GM21619 (cell line): ENCODE measurements at regions not wholly inside any gene's neighbourhood (a gene's known extent, or its start where the extent isn't known, plus 50 kb on each side); places are given as distances from the start of the nearest gene placed in this dataset.
A peak's percentile ranks its signal among the peaks of the same experiment; 100 is the strongest.

Source experiments
- ATAC-seq: cut with Tn5 transposase; IDR thresholded peaks from one replicate; pipeline ENCODE4 v1.9.1; 2021; ENCODE audit not compliant: unreplicated experiment

DNA sequence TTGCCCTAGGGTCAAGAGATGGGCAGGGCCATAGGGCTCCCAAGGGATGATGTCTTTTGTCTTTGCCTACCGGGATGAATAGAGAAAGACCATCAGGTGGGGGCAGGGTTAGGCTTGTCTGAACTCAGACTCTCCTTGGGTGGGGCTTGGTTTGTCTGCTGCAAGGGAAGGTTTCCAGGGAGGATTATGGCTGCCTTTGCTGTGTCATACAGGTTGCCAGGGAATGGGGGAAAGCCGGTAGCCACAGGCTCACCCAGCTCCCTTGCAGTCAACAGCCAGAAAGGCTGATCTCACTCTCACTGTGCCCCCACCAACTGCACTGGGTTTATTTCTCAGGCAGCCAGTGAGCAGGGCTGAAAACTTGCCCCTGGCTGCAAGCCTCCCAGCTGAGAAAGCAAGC, 253.2 kb downstream of the POLR1F start:
- ATAC-seq = no peak

DNA sequence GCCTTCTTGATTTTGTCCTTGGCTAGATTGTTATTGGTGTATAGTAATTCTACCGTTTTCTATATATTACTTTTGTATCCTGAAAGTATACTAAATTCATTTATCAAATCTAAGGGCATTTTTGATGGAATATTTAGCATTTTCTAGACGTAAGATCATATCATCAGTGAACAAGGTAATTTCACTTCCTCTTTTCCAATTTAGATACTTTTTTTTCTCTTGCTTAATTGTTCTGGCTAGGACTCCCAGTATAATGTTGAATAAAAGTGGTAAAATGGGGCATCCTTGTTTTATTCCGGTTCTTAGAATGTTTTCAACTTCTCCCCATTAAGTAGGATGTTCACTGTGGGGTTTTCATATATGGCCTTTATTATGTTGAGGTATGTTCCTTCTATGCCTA, 260.7 kb downstream of the POLR1F start:
- ATAC-seq = no peak

DNA sequence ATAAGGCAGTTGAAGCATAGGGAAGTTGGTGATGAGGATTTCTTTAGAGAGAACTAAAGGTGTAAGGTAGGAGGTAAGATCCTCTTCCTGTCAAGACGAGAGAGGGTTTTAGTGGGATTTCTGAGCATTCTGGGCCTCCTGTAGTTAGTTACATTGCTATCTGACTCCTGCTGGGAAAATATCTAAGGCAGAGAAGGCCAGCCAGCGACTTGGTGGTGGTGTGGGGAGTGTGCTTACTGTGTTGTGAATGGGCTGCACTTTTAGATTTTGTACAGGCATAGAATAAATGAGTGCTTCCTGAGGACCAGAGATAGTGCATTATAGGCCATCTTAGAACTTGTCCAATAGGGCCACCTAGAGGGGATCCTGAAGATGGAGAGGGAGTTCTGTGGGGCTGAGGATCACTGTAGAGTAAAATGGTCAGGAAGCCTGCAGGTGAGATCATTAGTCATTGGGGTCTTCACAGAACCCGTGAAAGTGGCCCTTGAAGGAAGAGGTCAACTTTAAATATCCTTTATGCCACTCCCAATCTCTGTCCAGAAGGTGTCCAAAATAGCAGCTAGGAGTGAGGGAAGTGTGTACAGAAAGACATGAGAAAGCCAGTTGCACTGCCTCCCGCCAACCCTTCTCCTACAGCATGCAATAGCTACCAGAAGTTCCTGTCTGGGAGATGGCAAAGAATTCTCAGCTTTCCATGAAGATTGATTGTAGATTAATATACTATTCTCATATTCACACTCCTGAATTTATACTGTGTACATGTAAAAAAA, 266.6 kb downstream of the POLR1F start:
- no peak for ATAC-seq

DNA sequence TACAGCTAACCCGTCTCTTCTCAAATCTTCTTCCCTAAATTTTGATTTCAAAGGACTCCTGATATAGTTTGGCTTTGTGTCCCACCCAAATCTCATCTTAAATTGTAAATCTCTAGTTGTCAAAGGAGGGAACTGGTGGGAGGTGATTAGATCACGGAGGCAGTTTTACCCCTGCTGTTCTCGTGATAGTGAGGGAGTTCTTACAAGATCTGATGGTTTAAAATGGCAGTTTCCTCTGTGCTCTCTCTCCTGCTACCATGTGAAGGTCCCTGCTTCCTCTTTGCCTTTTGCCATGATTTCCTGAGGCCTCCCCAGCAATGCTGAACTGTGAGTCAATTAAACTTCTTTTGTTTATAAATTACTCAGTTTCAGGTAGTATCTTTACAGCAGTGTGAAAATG, 269.3 kb downstream of the POLR1F start:
- no peak for ATAC-seq

DNA sequence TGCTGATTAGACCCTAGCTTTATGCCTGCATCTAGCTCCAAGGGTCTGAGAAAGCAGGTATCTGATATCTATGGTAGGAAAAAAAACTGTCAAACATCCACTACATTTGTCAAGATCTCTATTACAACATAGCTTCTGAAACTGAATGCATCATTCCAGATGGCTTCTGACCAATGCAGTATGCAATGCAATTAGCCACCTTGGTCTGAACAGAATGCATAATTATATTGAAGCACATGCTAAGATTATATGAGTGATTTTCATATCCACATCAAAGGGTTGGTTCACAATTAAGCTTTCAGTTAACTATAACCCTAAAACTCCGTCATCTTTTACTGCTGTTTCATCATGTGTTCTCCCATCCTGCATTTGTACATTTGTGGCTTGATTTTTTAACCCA, 271.4 kb downstream of the POLR1F start:
- ATAC-seq = no peak

DNA sequence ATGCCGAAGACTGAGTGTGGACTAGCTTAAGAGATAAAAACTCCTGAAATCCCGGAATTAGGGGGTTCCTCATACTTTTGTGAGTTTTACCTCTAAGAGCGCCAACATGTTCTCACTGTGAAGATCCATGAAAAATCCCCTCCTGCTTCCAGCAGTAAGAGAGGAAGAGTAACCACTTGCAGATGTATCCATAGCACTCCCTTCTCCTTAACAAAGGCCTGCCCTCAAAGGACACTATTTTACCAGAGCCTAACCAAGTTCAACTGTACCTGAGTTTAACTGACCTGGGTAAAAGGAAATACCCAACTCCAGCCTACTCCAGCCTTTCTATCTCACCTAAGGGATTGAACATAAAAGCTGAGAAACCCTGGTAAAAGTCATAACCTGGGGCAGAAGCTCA, 280.9 kb downstream of the POLR1F start:
- ATAC-seq = no peak

DNA sequence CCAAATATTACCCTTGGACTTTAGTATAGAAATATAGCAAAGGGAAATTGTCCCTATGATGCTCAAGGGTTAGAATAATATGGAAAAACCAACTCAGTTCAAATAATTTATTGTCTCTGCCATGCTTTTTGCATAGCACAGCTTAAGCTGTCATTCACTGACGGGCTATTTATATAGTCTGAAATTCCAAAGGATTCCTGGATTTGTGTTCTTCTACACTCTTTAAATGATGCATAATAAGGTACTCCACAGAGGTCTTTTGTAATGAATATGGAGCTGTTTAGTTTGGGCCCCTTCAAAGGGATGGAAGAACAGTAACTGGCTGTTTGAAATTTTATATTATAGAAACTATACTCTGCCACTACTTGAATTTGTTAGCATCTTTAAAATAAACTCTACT, 276.6 kb upstream of the FERD3L start:
- no peak for ATAC-seq

DNA sequence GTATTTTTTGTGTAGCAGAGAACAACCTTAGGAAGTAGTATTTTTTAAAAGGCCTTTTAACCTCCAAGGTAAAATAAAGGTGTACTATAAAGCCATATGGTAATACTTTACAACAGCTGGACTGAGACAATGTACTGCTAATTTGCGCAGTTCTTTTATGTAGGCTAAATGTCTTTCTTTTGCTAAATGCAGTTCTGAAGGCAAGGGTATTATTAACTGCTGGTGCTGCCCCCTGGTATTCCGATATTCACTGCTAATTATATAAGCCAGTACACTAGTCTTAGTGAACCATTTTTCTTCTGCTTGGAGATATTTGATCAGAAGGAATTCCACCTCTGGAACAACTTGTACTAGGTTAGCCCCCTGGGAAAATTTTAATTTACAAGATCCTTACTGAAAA, 272.0 kb upstream of the FERD3L start:
- no peak for ATAC-seq

DNA sequence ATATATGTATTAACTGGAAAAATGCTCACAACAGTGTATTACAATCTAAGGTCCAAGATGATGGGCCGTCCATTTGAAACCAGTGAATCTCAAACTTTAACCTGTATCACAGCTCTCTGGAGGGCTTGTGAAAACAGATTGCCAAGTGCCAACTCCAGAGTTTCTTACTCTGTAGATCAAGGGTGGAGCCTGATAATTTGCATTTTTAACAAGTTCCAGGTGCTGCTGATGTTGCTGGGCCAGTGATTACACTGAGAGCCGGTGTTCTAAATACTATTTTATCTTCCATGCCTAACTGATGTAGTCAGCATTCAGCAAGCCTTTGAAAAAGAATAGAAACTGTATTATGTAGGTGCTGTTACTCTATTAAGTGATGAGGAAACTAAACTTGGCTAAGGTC, 269.9 kb upstream of the FERD3L start:
- ATAC-seq = no peak

DNA sequence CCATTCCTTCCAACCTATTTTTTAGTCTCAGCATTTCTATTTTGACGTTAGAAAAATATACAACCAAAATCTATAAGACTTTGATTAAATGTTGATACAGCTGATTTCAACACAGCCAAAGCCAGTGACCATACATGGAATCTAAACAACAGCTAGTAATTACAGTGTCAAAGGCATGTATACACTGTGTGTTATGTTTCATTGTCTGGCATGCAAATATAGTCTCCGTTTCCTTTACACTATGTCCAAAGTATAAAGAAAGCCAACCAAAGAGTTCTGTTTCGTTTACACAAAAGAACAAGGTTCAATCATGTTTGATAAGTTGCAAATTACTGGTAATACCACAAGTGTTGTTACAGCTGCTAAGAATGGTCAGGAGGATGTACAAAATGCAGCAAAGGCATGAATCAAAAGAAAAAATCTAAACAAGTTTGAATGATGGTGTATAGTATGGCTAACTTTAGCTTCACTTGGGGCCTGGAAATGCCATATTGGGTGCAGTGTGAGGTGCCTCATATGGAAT, 268.3 kb upstream of the FERD3L start:
- no peak for ATAC-seq

DNA sequence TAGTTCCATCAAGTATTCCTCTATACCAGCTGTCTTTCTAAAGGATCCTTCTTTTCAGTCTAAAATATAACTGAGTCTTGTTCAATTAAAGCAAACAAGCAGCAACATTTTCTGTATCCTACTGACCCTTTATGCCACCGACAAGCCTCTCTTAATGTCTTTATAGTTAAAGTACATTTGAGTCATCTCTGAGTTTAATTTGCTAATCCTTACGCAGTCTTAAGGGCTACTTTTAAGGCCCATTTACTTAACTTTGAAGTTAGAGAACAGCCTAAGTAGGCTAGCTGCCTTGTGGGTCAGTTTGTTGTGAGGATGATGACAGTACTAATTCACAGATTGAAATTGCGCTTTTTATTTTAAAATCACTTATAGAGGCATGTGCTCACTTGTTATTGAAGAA, 265.5 kb upstream of the FERD3L start:
- ATAC-seq = no peak

DNA sequence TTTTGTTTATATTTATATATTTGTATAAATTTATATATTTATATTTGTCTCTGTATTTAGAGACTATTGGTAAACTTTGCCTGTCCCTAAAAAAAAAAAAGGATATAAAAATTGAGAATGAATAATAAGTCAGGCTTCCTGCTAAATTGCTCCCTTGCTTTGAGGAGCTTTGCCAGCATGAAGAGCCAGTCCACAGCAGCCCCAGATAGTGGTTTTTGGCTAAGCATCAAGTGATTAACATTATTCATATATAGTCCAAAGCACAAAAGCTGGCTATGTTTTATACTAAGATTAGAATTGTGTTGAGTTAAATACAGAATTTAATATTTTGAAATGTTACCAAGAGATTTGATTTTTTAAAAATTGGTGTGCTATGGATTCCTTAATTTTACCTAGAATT, 264.9 kb upstream of the FERD3L start:
- no peak for ATAC-seq

DNA sequence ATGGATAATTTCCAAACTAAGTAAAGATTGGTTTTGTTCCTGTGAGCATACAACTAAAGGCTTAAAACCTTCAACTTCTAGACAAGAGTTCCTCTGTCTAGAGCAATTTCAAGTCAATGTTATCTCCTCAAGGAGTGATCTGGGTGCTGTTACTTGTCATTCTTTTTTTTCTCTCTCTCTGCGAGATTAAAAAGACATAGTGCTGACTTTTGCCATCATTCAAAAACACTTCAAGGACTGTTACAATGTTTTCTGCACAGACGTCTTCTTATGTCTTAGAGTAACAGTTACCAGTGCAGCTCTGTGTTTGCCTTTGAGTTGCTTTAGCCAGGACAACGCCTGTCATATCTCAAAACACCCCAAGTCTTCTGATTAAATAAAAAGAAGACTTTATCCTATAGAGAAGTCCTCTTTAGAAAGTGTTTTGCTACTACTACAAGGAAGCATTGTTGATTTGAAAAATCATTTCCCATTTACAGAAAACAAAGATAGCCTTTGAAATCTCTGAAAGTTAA, 263.5 kb upstream of the FERD3L start:
- ATAC-seq = no peak

DNA sequence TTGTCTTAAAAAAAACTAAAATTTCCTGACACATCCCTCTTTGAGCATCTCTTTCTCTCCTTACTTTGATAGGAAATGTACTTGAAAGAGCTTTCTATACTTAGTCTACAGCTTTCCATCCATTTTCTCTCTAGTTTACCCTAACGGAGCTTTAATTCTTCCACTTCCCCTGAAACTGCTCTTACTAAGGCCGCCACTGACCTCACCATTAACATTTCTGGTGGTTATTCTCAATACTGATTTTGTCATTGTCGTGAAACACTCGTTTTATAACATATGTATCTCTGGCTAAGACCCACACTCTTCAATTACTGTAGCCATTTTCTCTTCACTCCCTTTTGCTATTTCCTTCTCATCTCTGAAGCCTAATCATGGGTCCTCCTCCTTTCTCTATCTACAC, 262.0 kb upstream of the FERD3L start:
- no peak for ATAC-seq

DNA sequence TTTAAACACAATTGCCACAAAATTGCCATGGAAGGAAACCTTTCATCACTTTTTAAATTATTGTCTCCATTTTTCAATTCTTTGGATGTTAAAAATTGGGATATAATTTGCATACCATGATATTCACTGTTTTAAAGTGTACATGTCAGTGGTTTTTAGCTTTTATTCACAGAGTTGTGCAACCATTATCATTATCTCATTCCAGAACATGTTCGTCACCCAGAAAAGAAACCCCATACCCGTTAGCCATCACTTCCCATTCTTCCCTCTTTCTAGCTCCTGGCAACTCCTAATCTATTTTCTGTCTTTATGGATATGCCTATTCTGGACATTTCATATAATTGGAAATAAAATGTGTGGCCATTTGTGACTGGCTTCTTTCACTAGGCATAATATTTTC, 260.3 kb upstream of the FERD3L start:
- no peak for ATAC-seq

DNA sequence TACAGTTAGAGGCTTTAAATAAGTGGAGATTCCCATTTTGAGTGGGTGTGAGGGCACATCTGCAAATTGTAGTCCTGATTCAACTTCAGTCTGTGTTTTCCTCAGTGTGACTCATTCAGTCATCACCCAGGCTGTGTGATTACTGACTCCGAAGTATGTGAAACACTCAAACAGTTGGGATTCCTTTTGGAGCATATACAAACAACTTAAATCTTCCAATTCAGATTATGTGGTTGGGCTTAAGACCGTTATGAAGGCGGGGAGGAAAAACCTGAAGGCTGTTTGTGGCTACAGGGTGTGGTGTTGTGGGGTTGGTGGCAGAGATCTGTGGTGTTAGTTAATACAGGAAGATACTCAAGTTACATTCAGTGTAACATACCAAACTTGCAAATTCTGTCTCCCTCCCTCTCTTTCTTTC, 259.7 kb upstream of the FERD3L start:
- no peak for ATAC-seq

DNA sequence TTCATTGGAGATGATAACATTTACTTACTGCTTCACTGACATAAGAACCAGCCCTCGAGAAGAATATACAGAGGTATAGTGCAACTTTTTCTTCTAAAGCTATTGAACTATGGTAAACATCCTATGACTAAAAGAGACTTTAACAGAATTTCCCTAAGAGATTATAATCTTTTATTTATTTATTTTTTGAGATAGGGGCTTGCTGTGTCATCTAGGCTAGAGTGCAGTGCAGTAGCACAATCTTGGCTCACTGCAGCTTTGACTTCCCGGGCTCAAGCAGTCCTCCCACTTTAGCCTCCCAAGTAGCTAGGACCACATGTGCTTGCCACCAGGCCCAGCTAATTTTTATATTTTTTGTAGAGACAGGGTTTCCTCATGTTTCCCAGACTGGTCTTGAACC, 258.5 kb upstream of the FERD3L start:
- ATAC-seq = no peak

DNA sequence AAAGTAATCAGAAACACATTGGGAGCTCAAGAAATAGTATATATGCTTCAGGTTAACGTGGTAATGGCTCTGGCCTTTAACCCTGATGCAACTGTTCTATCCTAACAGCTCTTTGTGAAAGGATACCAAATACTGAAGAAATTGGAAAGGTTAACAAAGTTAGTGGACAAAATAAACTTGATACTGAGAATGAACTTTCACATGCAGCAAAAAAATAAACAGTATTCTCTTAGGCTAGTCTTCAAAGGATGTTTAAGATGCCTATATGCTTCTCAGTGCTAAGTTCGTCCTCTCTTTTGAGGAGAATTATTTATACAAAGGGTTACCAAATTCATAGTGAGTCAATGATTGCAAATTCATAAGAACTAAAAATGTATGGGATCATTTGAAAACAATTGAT, 256.2 kb upstream of the FERD3L start:
- ATAC-seq = no peak

DNA sequence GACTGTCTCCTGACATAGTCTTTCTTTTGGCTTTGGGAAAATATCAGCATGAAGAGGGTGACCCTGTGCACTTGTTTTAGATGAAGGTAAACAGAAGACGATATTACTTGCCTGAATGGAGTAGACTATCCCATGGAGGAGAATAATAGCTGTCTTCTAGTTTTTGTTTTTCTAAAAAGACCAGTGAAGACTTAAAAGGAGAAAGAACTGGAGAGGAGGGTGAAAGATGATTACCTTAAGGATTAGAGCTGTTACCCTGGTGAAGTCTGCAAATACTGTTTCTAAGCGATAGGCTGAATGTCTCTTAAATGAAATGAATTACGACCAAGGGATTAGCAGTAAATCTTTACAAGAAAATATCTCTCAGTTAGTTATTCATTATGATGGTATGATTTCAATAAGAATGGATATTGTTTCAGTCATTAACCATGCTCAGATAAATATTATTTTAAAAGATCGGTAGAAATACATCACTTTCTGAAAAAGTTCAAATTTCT, 255.6 kb upstream of the FERD3L start:
- ATAC-seq = no peak

DNA sequence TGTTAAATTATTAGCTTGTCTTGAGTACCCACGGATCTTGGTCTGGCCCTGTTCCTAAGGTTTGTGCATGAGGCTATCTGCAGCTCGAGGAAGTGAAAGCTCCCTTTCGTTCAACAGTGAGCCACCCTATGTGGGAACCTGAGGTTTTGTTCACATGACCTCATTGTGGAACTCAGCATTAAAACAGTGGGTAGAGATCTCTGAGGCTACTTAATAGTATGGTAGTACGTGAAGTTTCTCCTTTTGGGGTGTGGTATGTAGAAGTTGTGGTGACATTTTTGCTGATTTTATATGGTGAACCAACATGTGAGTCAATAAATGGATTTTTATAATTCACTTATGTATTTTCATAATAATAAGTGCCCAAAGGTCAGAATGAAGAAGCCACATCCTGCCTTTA, 252.7 kb upstream of the FERD3L start:
- peak; percentile 79 for ATAC-seq

DNA sequence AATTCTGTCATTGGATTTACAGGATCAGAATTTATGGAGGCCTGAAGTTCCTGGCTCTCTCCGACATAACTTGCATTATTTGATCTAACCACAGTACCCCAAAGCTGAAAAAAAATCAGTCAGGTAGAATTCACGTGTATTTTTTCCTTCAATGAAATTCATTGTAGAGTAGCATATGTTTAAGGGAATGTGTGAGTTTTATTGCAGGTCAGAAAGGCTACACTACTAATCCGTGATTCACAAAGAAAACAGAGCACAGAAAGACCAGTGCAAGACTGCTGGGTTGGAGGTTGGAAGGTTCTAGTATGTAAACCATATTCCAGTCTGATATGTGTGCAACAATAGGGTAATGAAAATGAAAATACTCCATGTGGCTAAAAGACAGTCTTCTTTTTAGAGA, 247.0 kb upstream of the FERD3L start:
- no peak for ATAC-seq

DNA sequence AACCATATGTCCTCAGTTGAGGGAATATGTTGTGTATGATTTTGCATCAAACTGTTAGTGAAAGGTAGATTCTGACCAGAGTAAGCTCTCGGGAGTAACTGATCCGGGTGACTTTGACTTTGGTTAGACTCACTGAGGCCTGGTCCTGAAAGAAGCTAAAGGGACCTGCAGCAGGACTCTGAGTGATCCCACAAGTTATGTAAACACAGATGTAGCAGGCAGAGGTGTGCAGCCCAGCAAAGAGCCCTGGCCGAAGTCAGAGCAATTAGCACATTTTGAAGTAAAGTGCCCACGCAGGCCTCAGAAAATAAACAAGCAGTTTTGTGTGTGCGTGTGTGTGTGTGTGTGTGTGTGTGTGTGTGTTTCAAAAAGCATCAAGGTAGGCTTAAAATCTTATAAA, 245.6 kb upstream of the FERD3L start:
- ATAC-seq = no peak

DNA sequence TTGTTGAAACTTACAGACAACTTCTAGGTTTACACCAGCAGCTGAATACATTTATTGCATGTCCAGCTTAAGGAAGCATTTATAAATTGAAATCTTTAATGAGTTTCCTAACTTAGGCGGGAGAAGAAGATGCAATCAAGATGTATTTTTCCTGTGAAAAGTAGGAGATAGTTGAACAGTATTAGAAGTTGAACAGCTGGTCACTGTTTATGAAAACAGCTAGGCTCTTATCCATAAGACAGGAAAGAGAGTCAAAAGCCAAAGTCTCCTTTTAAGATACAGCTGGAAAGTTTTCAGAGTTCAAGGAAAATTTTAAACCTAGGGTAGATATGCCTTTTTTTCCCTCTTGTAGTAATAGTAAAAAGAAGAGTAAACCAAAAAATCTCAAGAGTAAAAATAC, 236.1 kb upstream of the FERD3L start:
- ATAC-seq = no peak
